K562 (cell line): ENCODE measurements at regions not wholly inside any gene's neighbourhood (a gene's known extent, or its start where the extent isn't known, plus 50 kb on each side); places are given as distances from the start of the nearest gene placed in this dataset.
A peak's percentile ranks its signal among the peaks of the same experiment; 100 is the strongest.

ENCODE experiments used
- ATAC-seq: fragments of 200-7000 bp; cut with Tn5 transposase; 3 replicates; pipeline ENCODE4 v1.9.1; 2020; ENCODE audit warnings: moderate library complexity
- BruUV-seq: library from RNA; stranded (reverse); fragments of 400-500 nt; replicated peaks from 2 replicates; lab custom pipeline; 2021; lab: Mats Ljungman, UMichigan
- CTCF ChIA-PET: fragments of 300-600 bp; formaldehyde crosslinking; extraction: SDS; loops from one replicate; lab custom pipeline; 2021; ENCODE audit warnings: low intra/inter-chr PET ratio; lab: Yijun Ruan, JAX
- POLR2A ChIA-PET: fragments of 300-600, 350-650 bp; sonication (Branson Sonifier 250); formaldehyde crosslinking; extraction: SDS; loops from one replicate; lab custom pipeline; 2021; ENCODE audit warnings: antibody characterized with exemption, inconsistent platforms; lab: Yijun Ruan, JAX
- DNase-seq, 4 experiments: peaks; one replicate each; pipeline versions ENCODE4 v3.0.0 to v3.0.0-alpha.2; 2011 to 2018; ENCODE audit warnings: low spot score in 3 of 4, mixed read lengths in 3 of 4; ENCODE audit errors: extremely low read depth in 1 of 4
- FAIRE-seq: peaks from 2 replicates; lab custom pipeline; 2011; peaks lifted over from hg19 to GRCh38; lab: Jason Lieb, UNC
- H2AFZ ChIP-seq: 2 replicates; pipeline ENCODE4 v1.6.0; 2011; ENCODE audit warnings: low read depth, low read length, control low read depth, inconsistent platforms
- H3K27ac ChIP-seq: fragments of 200-600 bp; 3 replicates; pipeline ENCODE4 v1.8.0; 2011; ENCODE audit warnings: low read depth, mild to moderate bottlenecking, control low read depth, inconsistent platforms, low read length, moderate library complexity, mixed read lengths; ENCODE audit errors: extremely low read depth
- H3K27me3 ChIP-seq, 2 experiments: fragments of 300-600 bp in 1 of 2; 2 replicates in 1 of 2; 3 replicates in 1 of 2; pipeline versions ENCODE4 v1.6.0 to v1.8.0; 2011; ENCODE audit warnings: inconsistent platforms in 2 of 2, low read length in 2 of 2, mild to moderate bottlenecking in 1 of 2, mixed read lengths in 1 of 2, moderate library complexity in 1 of 2; ENCODE audit not compliant: control insufficient read depth in 2 of 2, insufficient read depth in 2 of 2
- H3K36me3 ChIP-seq: fragments of 300-600 bp; 3 replicates; pipeline ENCODE4 v1.8.0; 2011; ENCODE audit warnings: mild to moderate bottlenecking, low read length, inconsistent platforms; ENCODE audit not compliant: control insufficient read depth, insufficient read depth
- H3K4me1 ChIP-seq, 2 experiments: fragments of 200-600 bp in 1 of 2; replicated peaks in 1 of 2; 2 replicates in 1 of 2; 3 replicates in 1 of 2; pipeline versions ENCODE4 v1.5.1 to v1.8.0; 2011; ENCODE audit warnings: inconsistent platforms in 2 of 2, low read length in 2 of 2, mild to moderate bottlenecking in 1 of 2, mixed read lengths in 1 of 2, moderate library complexity in 1 of 2; ENCODE audit not compliant: control insufficient read depth in 2 of 2, insufficient read depth in 2 of 2
- H3K4me2 ChIP-seq: 2 replicates; pipeline ENCODE4 v1.6.1; 2011; ENCODE audit warnings: low read length, control low read depth, inconsistent platforms, mixed read lengths; ENCODE audit not compliant: insufficient read depth
- H3K4me3 ChIP-seq: fragments of 200-600 bp; sonication (generic), shearing (Covaris generic); 2 replicates; pipeline ENCODE4 v1.5.1; 2016; ENCODE audit warnings: control low read depth, inconsistent platforms
- H3K79me2 ChIP-seq: fragments of 200-600 bp; 3 replicates; pipeline ENCODE4 v1.8.0; 2011; ENCODE audit warnings: low read length, inconsistent platforms; ENCODE audit not compliant: control insufficient read depth, insufficient read depth
- H3K9ac ChIP-seq, 2 experiments: 2 replicates each; pipeline versions ENCODE4 v1.6.0 to v1.6.1; 2011; ENCODE audit warnings: low read depth in 2 of 2, low read length in 2 of 2, control low read depth in 1 of 2, inconsistent platforms in 1 of 2, mild to moderate bottlenecking in 1 of 2, mixed read lengths in 1 of 2; ENCODE audit not compliant: insufficient read depth in 1 of 2
- H3K9me1 ChIP-seq: one replicate; pipeline ENCODE4 v1.6.0; 2011; ENCODE audit warnings: inconsistent platforms, mild to moderate bottlenecking, low read length, moderate library complexity; ENCODE audit not compliant: control insufficient read depth, insufficient read depth
- H3K9me3 ChIP-seq: replicated peaks from 2 replicates; pipeline ENCODE4 v1.5.1; 2011; ENCODE audit warnings: low read depth, low read length, inconsistent platforms; ENCODE audit not compliant: control insufficient read depth, insufficient read depth
- H4K20me1 ChIP-seq: replicated peaks from 2 replicates; pipeline ENCODE4 v1.6.1; 2011; ENCODE audit warnings: low read length, inconsistent platforms, mixed read lengths; ENCODE audit not compliant: control insufficient read depth, insufficient read depth
- CBFA2T3 ChIP-seq: fragments of 450-650 bp; IDR thresholded peaks from 2 replicates; pipeline ENCODE4 v1.6.1; 2017
- ELF1 ChIP-seq: fragments of 200-800 bp; sonication (Bioruptor generic); IDR thresholded peaks from 2 replicates; pipeline ENCODE4 v1.6.1; 2016; ENCODE audit warnings: missing genetic modification characterization, missing compliant biosample characterization
- MCM7 ChIP-seq, 2 experiments: fragments of 450-650 bp; IDR thresholded peaks; 2 replicates each; pipeline ENCODE4 v1.6.1; 2016 to 2018
- MTF1 ChIP-seq: fragments of 250-450 bp; sonication (Bioruptor Pico); IDR thresholded peaks from 2 replicates; pipeline ENCODE4 v1.9.0; 2021; ENCODE audit warnings: moderate library complexity, mild to moderate bottlenecking, inconsistent platforms, borderline replicate concordance
- STAG1 ChIP-seq: sonication (generic); formaldehyde crosslinking; IDR thresholded peaks from 2 replicates; pipeline ENCODE4 v1.5.0; 2020; ENCODE audit warnings: missing genetic modification reagents, borderline replicate concordance
- ZNF197 ChIP-seq: fragments of 200-800 bp; sonication (Bioruptor generic); IDR thresholded peaks from 2 replicates; pipeline ENCODE4 v1.6.1; 2016; ENCODE audit warnings: low read depth, missing genetic modification characterization, missing compliant biosample characterization
- ZNF24 ChIP-seq: fragments of 450-650 bp; IDR thresholded peaks from 2 replicates; pipeline ENCODE4 v1.6.1; 2016
- whole genome bisulfite sequencing: fragments of 100-300 bp; shearing (Covaris generic); methylation state at CpG from one replicate; pipeline ENCODE4 v1.1.6; 2016; ENCODE audit warnings: low coverage, mixed read lengths; ENCODE audit not compliant: insufficient coverage; ENCODE audit errors: missing lambda C conversion rate; 5-methylcytosine and 5-hydroxymethylcytosine counted together
- in situ Hi-C: fragments of 300-500 bp; cut with MboI; formaldehyde crosslinking; loops from 4 replicates; pipeline ENCODE4 v1.15.0; 2018; ENCODE audit warnings: inconsistent platforms, mixed read lengths
- intact Hi-C: fragments of 100-400 bp; cut with micrococcal nuclease; formaldehyde crosslinking; loops from 2 replicates; pipeline ENCODE4 v1.14.2; 2022

GRCh38 chr3:177589041-177589650 lies 391.9 kb upstream of the TBL1XR1 start:
- no peak overlapping the region for H3K4me3 ChIP-seq
- 4% methylated on average over 3 of the region's 3 CpGs for WGBS
- no peaks in the 10 kb centered on the region for H3K79me2 ChIP-seq
- H3K27ac ChIP-seq: no peak overlapping the region
- no peak overlapping the region for H3K4me2 ChIP-seq
- H3K9me3 ChIP-seq: 0 out of 2 replicates have a peak, but pooled peaks cover 2% of the 10 kb centered on the region
- no peaks in the 10 kb centered on the region for H3K9me1 ChIP-seq
- no peak for FAIRE-seq
- peak; percentile 40; the same call in 1 of the 2 replicates for TF ChIP-seq CBFA2T3
- TF ChIP-seq MCM7 (IDR thresholded peaks at IDR 0.05): no peak
- TF ChIP-seq, all 486 proteins: peak for 1
- Histone ChIP-seq H4K20me1 (no peaks in the 10 kb centered on the region), H2AFZ (no peak overlapping the region), H3K36me3 (no peaks in the 10 kb centered on the region), H3K27me3 (no peaks in the 10 kb centered on the region), H3K9ac (no peak overlapping the region), H3K4me1 (peaks cover 0 to 3% of the 10 kb centered on the region in 2 experiments; a peak in 2 of 5 replicates)
- CTCF ChIA-PET: interaction anchor here (0.6 kb wide), 1 partner anchor 34 kb away, joined by 3 read pairs; no protein-coding TSS in a partner anchor
- intact Hi-C loops (no loop called here), in situ Hi-C loops (no loop called here)
- ATAC-seq (no peak), DNase-seq (no peak)
- no TSS peak for BruUV-seq
- POLR2A ChIA-PET: interaction anchor here (0.7 to 1.0 kb wide), 3 partner anchors 11 to 229 kb away, joined by 3 read pairs; no protein-coding TSS in a partner anchor

GRCh38 chr3:177589911-177590381 lies 392.7 kb upstream of the TBL1XR1 start:
- intact Hi-C loops (no loop called here), in situ Hi-C loops (no loop called here)
- Histone ChIP-seq H4K20me1 (no peaks in the 10 kb centered on the region), H3K4me2 (no peak overlapping the region), H3K79me2 (no peaks in the 10 kb centered on the region), H3K9ac (no peak overlapping the region), H3K4me3 (no peak overlapping the region), H3K27ac (no peak overlapping the region), H2AFZ (no peak overlapping the region), H3K27me3 (no peaks in the 10 kb centered on the region), H3K9me3 (0 out of 2 replicates have a peak, but pooled peaks cover 2% of the 10 kb centered on the region), H3K9me1 (no peaks in the 10 kb centered on the region), H3K4me1 (peaks cover 0 to 3% of the 10 kb centered on the region in 2 experiments; a peak in 2 of 5 replicates), H3K36me3 (no peaks in the 10 kb centered on the region)
- no TSS peak for BruUV-seq
- ATAC-seq (no peak), DNase-seq (no peak), FAIRE-seq (no peak)
- ChIA-PET CTCF (no interaction called here), POLR2A (interaction anchor here (0.7 to 1.0 kb wide), 4 partner anchors 11 to 230 kb away, joined by 3 to 4 read pairs (median 3); no protein-coding TSS in a partner anchor)
- TF ChIP-seq ZNF24: no peak
- TF ChIP-seq STAG1: no peak
- no peak for TF ChIP-seq ELF1 (tag)
- no peak for TF ChIP-seq ZNF197 (CRISPR knock-in tag)
- no peak for TF ChIP-seq MTF1 (CRISPR knock-in tag)
- WGBS: 25% methylated on average over 4 of the region's 4 CpGs
